ENCODE measurements at regions not wholly inside any gene's neighbourhood (a gene's known extent, or its start where the extent isn't known, plus 50 kb on each side); places are given as distances from the start of the nearest gene placed in this dataset.

GRCh38 chr2:241981076-241981700 is 111.7 kb downstream of the RTP5 start:
- DNase-seq (ENCODE audit: extremely low read depth in 1 of 2, low read depth in 1 of 2), result no peak

- no peak for DNase-seq (ENCODE audit: extremely low read depth in 1 of 2, low read depth in 1 of 2)
Measured at GRCh38 chr2:241982706-241983570, 113.4 kb downstream of the RTP5 start.

GRCh38 chr2:241983571-241984270 is 114.2 kb downstream of the RTP5 start:
- no peak for DNase-seq (ENCODE audit: extremely low read depth in 1 of 2, low read depth in 1 of 2)

GRCh38 chr2:241984271-241984655 is 114.7 kb downstream of the RTP5 start:
- DNase-seq (ENCODE audit: extremely low read depth in 1 of 2, low read depth in 1 of 2), result no peak

- DNase-seq (ENCODE audit: extremely low read depth in 1 of 2, low read depth in 1 of 2), result no peak
Measured at GRCh38 chr2:241984658-241985057, 115.1 kb downstream of the RTP5 start.

- DNase-seq (ENCODE audit: extremely low read depth in 1 of 2, low read depth in 1 of 2), result peak; percentile 27 to 51
Measured at GRCh38 chr2:241985161-241985985, 115.8 kb downstream of the RTP5 start.

GRCh38 chr2:241985986-241986329 is 116.4 kb downstream of the RTP5 start:
- no peak for DNase-seq (ENCODE audit: extremely low read depth in 1 of 2, low read depth in 1 of 2)

GRCh38 chr2:241986836-241987641 is 117.5 kb downstream of the RTP5 start:
- DNase-seq (ENCODE audit: extremely low read depth in 1 of 2, low read depth in 1 of 2), result no peak

- no peak for DNase-seq (ENCODE audit: extremely low read depth in 1 of 2, low read depth in 1 of 2)
Measured at GRCh38 chr2:241987726-241988125, 118.2 kb downstream of the RTP5 start.

GRCh38 chr2:241988146-241988545 is 118.6 kb downstream of the RTP5 start:
- no peak for DNase-seq (ENCODE audit: extremely low read depth in 1 of 2, low read depth in 1 of 2)

- no peak for DNase-seq (ENCODE audit: extremely low read depth in 1 of 2, low read depth in 1 of 2)
Measured at GRCh38 chr2:241989074-241989473, 119.5 kb downstream of the RTP5 start.

GRCh38 chr2:241990466-241990865 is 120.9 kb downstream of the RTP5 start:
- DNase-seq (ENCODE audit: extremely low read depth in 1 of 2, low read depth in 1 of 2), result no peak

GRCh38 chr2:241991299-241991698 is 121.8 kb downstream of the RTP5 start:
- no peak for DNase-seq (ENCODE audit: extremely low read depth in 1 of 2, low read depth in 1 of 2)

GRCh38 chr2:241992753-241993152 is 123.2 kb downstream of the RTP5 start:
- no peak for DNase-seq (ENCODE audit: extremely low read depth in 1 of 2, low read depth in 1 of 2)

GRCh38 chr2:241993386-241994005 is 124.0 kb downstream of the RTP5 start:
- DNase-seq (ENCODE audit: extremely low read depth in 1 of 2, low read depth in 1 of 2), result no peak

GRCh38 chr2:241994086-241994485 is 124.6 kb downstream of the RTP5 start:
- no peak for DNase-seq (ENCODE audit: extremely low read depth in 1 of 2, low read depth in 1 of 2)

GRCh38 chr2:241994556-241995213 is 125.2 kb downstream of the RTP5 start:
- no peak for DNase-seq (ENCODE audit: extremely low read depth in 1 of 2, low read depth in 1 of 2)

- DNase-seq (ENCODE audit: extremely low read depth in 1 of 2, low read depth in 1 of 2), result no peak
Measured at GRCh38 chr2:241996100-241996499, 126.6 kb downstream of the RTP5 start.

- no peak for DNase-seq (ENCODE audit: extremely low read depth in 1 of 2, low read depth in 1 of 2)
Measured at GRCh38 chr2:241997017-241997416, 127.5 kb downstream of the RTP5 start.
